K562 (cell line): ENCODE measurements at regions not wholly inside any gene's neighbourhood (a gene's known extent, or its start where the extent isn't known, plus 50 kb on each side); places are given as distances from the start of the nearest gene placed in this dataset.

Experiments used
- ATAC-seq: fragments of 200-7000 bp; cut with Tn5 transposase; 3 replicates; pipeline ENCODE4 v1.9.1; 2020; ENCODE audit warnings: moderate library complexity
- BruUV-seq: library from RNA; stranded (reverse); fragments of 400-500 nt; replicated peaks from 2 replicates; lab custom pipeline; 2021; lab: Mats Ljungman, UMichigan
- CTCF ChIA-PET: fragments of 300-600 bp; formaldehyde crosslinking; extraction: SDS; loops from one replicate; lab custom pipeline; 2021; ENCODE audit warnings: low intra/inter-chr PET ratio; lab: Yijun Ruan, JAX
- POLR2A ChIA-PET: fragments of 300-600, 350-650 bp; sonication (Branson Sonifier 250); formaldehyde crosslinking; extraction: SDS; loops from one replicate; lab custom pipeline; 2021; ENCODE audit warnings: antibody characterized with exemption, inconsistent platforms; lab: Yijun Ruan, JAX
- DNase-seq, 4 experiments: peaks; one replicate each; pipeline versions ENCODE4 v3.0.0 to v3.0.0-alpha.2; 2011 to 2018; ENCODE audit warnings: low spot score in 3 of 4, mixed read lengths in 3 of 4; ENCODE audit errors: extremely low read depth in 1 of 4
- FAIRE-seq: peaks from 2 replicates; lab custom pipeline; 2011; peaks lifted over from hg19 to GRCh38; lab: Jason Lieb, UNC
- H2AFZ ChIP-seq: 2 replicates; pipeline ENCODE4 v1.6.0; 2011; ENCODE audit warnings: low read depth, low read length, control low read depth, inconsistent platforms
- H3K27ac ChIP-seq: fragments of 200-600 bp; 3 replicates; pipeline ENCODE4 v1.8.0; 2011; ENCODE audit warnings: low read depth, mild to moderate bottlenecking, control low read depth, inconsistent platforms, low read length, moderate library complexity, mixed read lengths; ENCODE audit errors: extremely low read depth
- H3K27me3 ChIP-seq, 2 experiments: fragments of 300-600 bp in 1 of 2; 2 replicates in 1 of 2; 3 replicates in 1 of 2; pipeline versions ENCODE4 v1.6.0 to v1.8.0; 2011; ENCODE audit warnings: inconsistent platforms in 2 of 2, low read length in 2 of 2, mild to moderate bottlenecking in 1 of 2, mixed read lengths in 1 of 2, moderate library complexity in 1 of 2; ENCODE audit not compliant: control insufficient read depth in 2 of 2, insufficient read depth in 2 of 2
- H3K36me3 ChIP-seq: fragments of 300-600 bp; 3 replicates; pipeline ENCODE4 v1.8.0; 2011; ENCODE audit warnings: mild to moderate bottlenecking, low read length, inconsistent platforms; ENCODE audit not compliant: control insufficient read depth, insufficient read depth
- H3K4me1 ChIP-seq, 2 experiments: fragments of 200-600 bp in 1 of 2; replicated peaks in 1 of 2; 2 replicates in 1 of 2; 3 replicates in 1 of 2; pipeline versions ENCODE4 v1.5.1 to v1.8.0; 2011; ENCODE audit warnings: inconsistent platforms in 2 of 2, low read length in 2 of 2, mild to moderate bottlenecking in 1 of 2, mixed read lengths in 1 of 2, moderate library complexity in 1 of 2; ENCODE audit not compliant: control insufficient read depth in 2 of 2, insufficient read depth in 2 of 2
- H3K4me2 ChIP-seq: 2 replicates; pipeline ENCODE4 v1.6.1; 2011; ENCODE audit warnings: low read length, control low read depth, inconsistent platforms, mixed read lengths; ENCODE audit not compliant: insufficient read depth
- H3K4me3 ChIP-seq: fragments of 200-600 bp; sonication (generic), shearing (Covaris generic); 2 replicates; pipeline ENCODE4 v1.5.1; 2016; ENCODE audit warnings: control low read depth, inconsistent platforms
- H3K79me2 ChIP-seq: fragments of 200-600 bp; 3 replicates; pipeline ENCODE4 v1.8.0; 2011; ENCODE audit warnings: low read length, inconsistent platforms; ENCODE audit not compliant: control insufficient read depth, insufficient read depth
- H3K9ac ChIP-seq, 2 experiments: 2 replicates each; pipeline versions ENCODE4 v1.6.0 to v1.6.1; 2011; ENCODE audit warnings: low read depth in 2 of 2, low read length in 2 of 2, control low read depth in 1 of 2, inconsistent platforms in 1 of 2, mild to moderate bottlenecking in 1 of 2, mixed read lengths in 1 of 2; ENCODE audit not compliant: insufficient read depth in 1 of 2
- H3K9me1 ChIP-seq: one replicate; pipeline ENCODE4 v1.6.0; 2011; ENCODE audit warnings: inconsistent platforms, mild to moderate bottlenecking, low read length, moderate library complexity; ENCODE audit not compliant: control insufficient read depth, insufficient read depth
- H3K9me3 ChIP-seq: replicated peaks from 2 replicates; pipeline ENCODE4 v1.5.1; 2011; ENCODE audit warnings: low read depth, low read length, inconsistent platforms; ENCODE audit not compliant: control insufficient read depth, insufficient read depth
- H4K20me1 ChIP-seq: replicated peaks from 2 replicates; pipeline ENCODE4 v1.6.1; 2011; ENCODE audit warnings: low read length, inconsistent platforms, mixed read lengths; ENCODE audit not compliant: control insufficient read depth, insufficient read depth
- BACH1 ChIP-seq: fragments of 200-800 bp; sonication (Bioruptor generic); IDR thresholded peaks from 2 replicates; pipeline ENCODE4 v1.6.1; 2016; ENCODE audit warnings: missing genetic modification characterization, missing compliant biosample characterization
- CAMTA2 ChIP-seq: fragments of 250-450 bp; sonication (Bioruptor Pico); conservative IDR thresholded peaks from 2 replicates; pipeline ENCODE4 v1.5.1; 2022
- KDM2B ChIP-seq: fragments of 250-450 bp; sonication (Bioruptor Pico); IDR thresholded peaks from 2 replicates; pipeline ENCODE4 v1.8.0; 2021; ENCODE audit warnings: mild to moderate bottlenecking, moderate library complexity
- MTA2 ChIP-seq: fragments of 450-650 bp; IDR thresholded peaks from 2 replicates; pipeline ENCODE4 v1.6.1; 2016; ENCODE audit warnings: low read depth
- MYC ChIP-seq, 2 experiments: fragments of 250-450 bp in 1 of 2; sonication (Bioruptor Pico) in 1 of 2; IDR thresholded peaks; 2 replicates each; pipeline versions ENCODE4 v1.5.1 to v1.6.1; 2012 to 2021; ENCODE audit warnings: low read depth in 2 of 2, borderline replicate concordance in 1 of 2, improper control_type of control experiment in 1 of 2, low read length in 1 of 2, mild to moderate bottlenecking in 1 of 2, moderate library complexity in 1 of 2
- STAT5A ChIP-seq: IDR thresholded peaks from 2 replicates; pipeline ENCODE4 v1.6.1; 2012; ENCODE audit warnings: low read length, inconsistent platforms, borderline replicate concordance
- TAF9B ChIP-seq: fragments of 450-650 bp; IDR thresholded peaks from 2 replicates; pipeline ENCODE4 v1.6.1; 2018; ENCODE audit warnings: mild to moderate bottlenecking; ENCODE audit not compliant: partially characterized antibody
- TFE3 ChIP-seq: fragments of 450-650 bp; formaldehyde crosslinking; IDR thresholded peaks from 2 replicates; pipeline ENCODE4 v1.4.0; 2020; ENCODE audit warnings: mild to moderate bottlenecking, mixed read lengths
- ZNF23 ChIP-seq: fragments of 250-450 bp; sonication (Bioruptor Pico); IDR thresholded peaks from 2 replicates; pipeline ENCODE4 v1.4.0; 2020; ENCODE audit warnings: mild to moderate bottlenecking
- ZNF282 ChIP-seq: sonication (generic); formaldehyde crosslinking; IDR thresholded peaks from 2 replicates; pipeline ENCODE4 v1.8.1; 2023; ENCODE audit warnings: missing genetic modification reagents
- WGBS: fragments of 100-300 bp; shearing (Covaris generic); methylation state at CpG from one replicate; pipeline ENCODE4 v1.1.6; 2016; ENCODE audit warnings: low coverage, mixed read lengths; ENCODE audit not compliant: insufficient coverage; ENCODE audit errors: missing lambda C conversion rate; 5-methylcytosine and 5-hydroxymethylcytosine counted together
- in situ Hi-C: fragments of 300-500 bp; cut with MboI; formaldehyde crosslinking; loops from 4 replicates; pipeline ENCODE4 v1.15.0; 2018; ENCODE audit warnings: inconsistent platforms, mixed read lengths
- intact Hi-C: fragments of 100-400 bp; cut with micrococcal nuclease; formaldehyde crosslinking; loops from 2 replicates; pipeline ENCODE4 v1.14.2; 2022

GRCh38 chr10:8430321-8430720, 375.8 kb downstream of the GATA3 start (continued):
- TF ChIP-seq ZNF282 (CRISPR knock-in tag) (no peak), CAMTA2 (CRISPR knock-in tag) (no peak), MTA2 (no peak)

- CTCF ChIA-PET = no interaction called here
- no peaks in the 10 kb centered on the region for H3K4me1 ChIP-seq
- no TSS peak for BruUV-seq
- ATAC-seq (no peak), DNase-seq (no peak), FAIRE-seq (no peak)
- POLR2A ChIA-PET = interaction anchor here (0.7 kb wide), 1 partner anchor 290 kb away, joined by 3 read pairs; no protein-coding TSS in a partner anchor
- intact Hi-C loops (no loop called here), in situ Hi-C loops (no loop called here)
- no peak overlapping the region for H3K4me3 ChIP-seq
- H4K20me1 ChIP-seq = no peaks in the 10 kb centered on the region
- TF ChIP-seq MYC (IDR thresholded peaks at IDR 0.05; ENCODE audit: low read depth, low read length) (no peak), MYC (CRISPR knock-in tag; IDR thresholded peaks at IDR 0.05; ENCODE audit: borderline replicate concordance, low read depth) (no peak), KDM2B (CRISPR knock-in tag) (no peak), TAF9B (no peak), BACH1 (tag) (no peak), ZNF23 (no peak), STAT5A (no peak), TFE3 (no peak)
- H3K36me3 ChIP-seq = no peaks in the 10 kb centered on the region
- WGBS = 0% methylated on average over 1 of the region's 1 CpG
- no peaks in the 10 kb centered on the region for H3K9me1 ChIP-seq
- no peaks in the 10 kb centered on the region for H3K27me3 ChIP-seq
- no peak overlapping the region for H3K4me2 ChIP-seq
- no peaks in the 10 kb centered on the region for H3K9me3 ChIP-seq
- no peaks in the 10 kb centered on the region for H3K79me2 ChIP-seq
- no peak overlapping the region for H2AFZ ChIP-seq
- no peak overlapping the region for H3K27ac ChIP-seq
- no peak overlapping the region for H3K9ac ChIP-seq
Measured at GRCh38 chr10:8431511-8431910, 377.0 kb downstream of the GATA3 start.
